GM23248 (cell line): ENCODE measurements at regions not wholly inside any gene's neighbourhood (a gene's known extent, or its start where the extent isn't known, plus 50 kb on each side); places are given as distances from the start of the nearest gene placed in this dataset.
A peak's percentile ranks its signal among the peaks of the same experiment; 100 is the strongest.

Source experiments
- DNase-seq: peaks from one replicate; pipeline ENCODE4 v3.0.0-alpha.2; 2015
- H2AFZ ChIP-seq: fragments of 200-600 bp; sonication (generic); 2 replicates; pipeline ENCODE4 v1.6.1; 2016; ENCODE audit warnings: antibody characterized with exemption
- H3F3A ChIP-seq: fragments of 200-600 bp; sonication (generic); 2 replicates; pipeline ENCODE4 v1.6.1; 2016; ENCODE audit warnings: mild to moderate bottlenecking, antibody characterized with exemption, mixed run types; ENCODE audit not compliant: insufficient read depth
- H3K27ac ChIP-seq: fragments of 200-600 bp; sonication (generic); 2 replicates; pipeline ENCODE4 v1.5.1; 2016; ENCODE audit warnings: mild to moderate bottlenecking
- H3K27me3 ChIP-seq: fragments of 200-600 bp; sonication (generic); replicated peaks from 2 replicates; pipeline ENCODE4 v1.6.1; 2016; ENCODE audit warnings: mild to moderate bottlenecking; ENCODE audit not compliant: insufficient read depth
- H3K36me3 ChIP-seq: fragments of 200-600 bp; sonication (generic); 2 replicates; pipeline ENCODE4 v1.6.1; 2016; ENCODE audit warnings: low read depth, mild to moderate bottlenecking
- H3K4me1 ChIP-seq: fragments of 200-600 bp; sonication (generic); 2 replicates; pipeline ENCODE4 v1.6.1; 2016; ENCODE audit warnings: mild to moderate bottlenecking; ENCODE audit not compliant: insufficient read depth
- H3K4me2 ChIP-seq: fragments of 200-600 bp; sonication (generic); one replicate; pipeline ENCODE4 v1.6.1; 2016; ENCODE audit warnings: mild to moderate bottlenecking; ENCODE audit not compliant: unreplicated experiment
- H3K4me3 ChIP-seq: fragments of 200-600 bp; sonication (generic); 2 replicates; pipeline ENCODE4 v1.5.1; 2016; ENCODE audit warnings: mild to moderate bottlenecking
- H3K79me2 ChIP-seq: fragments of 200-600 bp; sonication (generic); 2 replicates; pipeline ENCODE4 v1.6.1; 2016; ENCODE audit warnings: mild to moderate bottlenecking; ENCODE audit not compliant: insufficient read depth
- H3K9ac ChIP-seq: fragments of 200-600 bp; sonication (generic); 2 replicates; pipeline ENCODE4 v1.6.1; 2016; ENCODE audit warnings: mild to moderate bottlenecking
- H3K9me2 ChIP-seq: fragments of 200-600 bp; sonication (generic); 2 replicates; pipeline ENCODE4 v1.6.1; 2016; ENCODE audit warnings: mixed run types, mild to moderate bottlenecking, moderate library complexity; ENCODE audit not compliant: insufficient read depth
- H3K9me3 ChIP-seq: fragments of 200-600 bp; sonication (generic); one replicate; pipeline ENCODE4 v1.6.1; 2017; ENCODE audit warnings: low read depth
- H4K20me1 ChIP-seq: fragments of 200-600 bp; sonication (generic); 2 replicates; pipeline ENCODE4 v1.6.0; 2016; ENCODE audit not compliant: insufficient read depth
- EZH2 ChIP-seq: fragments of 200-600 bp; sonication (generic); IDR thresholded peaks from 2 replicates; pipeline ENCODE4 v1.6.1; 2018; ENCODE audit warnings: antibody characterized with exemption, mild to moderate bottlenecking; ENCODE audit not compliant: insufficient read depth, poor library complexity, severe bottlenecking
- EZH2phosphoT487 ChIP-seq: fragments of 200-600 bp; sonication (generic); IDR thresholded peaks from 2 replicates; pipeline ENCODE4 v1.6.1; 2018; ENCODE audit warnings: antibody characterized with exemption, moderate library complexity, mild to moderate bottlenecking, low read depth; ENCODE audit not compliant: insufficient read depth
- WGBS, 2 experiments: methylation state at CpG; one replicate each; pipeline ENCODE4 v1.1.6; 2015 to 2017; ENCODE audit warnings: low lambda C conversion rate in 2 of 2, low coverage in 1 of 2; ENCODE audit errors: missing lambda C conversion rate in 2 of 2; 5-methylcytosine and 5-hydroxymethylcytosine counted together
- in situ Hi-C: fragments of 300-500 bp; cut with MboI; formaldehyde crosslinking; loops from 2 replicates; pipeline ENCODE4 v1.15.0; 2020

- WGBS, 2 experiments = 0 to 5% methylated on average over 2 of the region's 2 CpGs
- in situ Hi-C loops = loop anchor here (10.0 kb wide), 1 partner anchor 230 kb away; no protein-coding TSS in a partner anchor
Observed at GRCh38 chrX:30504309-30504708, 73.3 kb downstream of the TASL start.

DNA sequence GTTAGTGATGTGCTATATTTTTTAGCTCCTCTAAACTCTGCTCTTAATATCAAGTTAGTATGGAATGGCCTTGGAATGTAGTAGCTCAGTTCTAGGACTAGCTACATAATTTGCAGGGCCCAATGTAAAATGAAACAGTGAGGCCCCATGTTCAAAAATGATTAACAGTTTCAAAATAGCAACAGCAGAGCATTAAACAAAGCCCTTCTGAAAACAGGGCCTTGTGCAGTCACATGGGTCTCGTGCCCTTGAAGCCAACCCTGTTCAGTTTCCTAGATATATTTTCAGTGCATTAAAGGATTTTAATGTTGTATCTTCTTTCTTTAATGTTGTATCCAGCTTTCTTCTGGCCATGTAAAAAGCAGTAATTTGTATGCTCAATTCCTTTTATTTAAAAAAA is 82.1 kb downstream of the TASL start:
- Histone ChIP-seq H3K9me2 (no peaks in the 10 kb centered on the region), H2AFZ (no peak overlapping the region), H3K4me1 (no peaks in the 10 kb centered on the region), H3K9ac (no peak overlapping the region), H3K27me3 (no peaks in the 10 kb centered on the region), H3K9me3 (no peaks in the 10 kb centered on the region), H3F3A (no peaks in the 10 kb centered on the region), H3K4me3 (no peak overlapping the region), H3K36me3 (no peaks in the 10 kb centered on the region), H4K20me1 (no peaks in the 10 kb centered on the region), H3K79me2 (no peaks in the 10 kb centered on the region), H3K4me2 (no peak overlapping the region), H3K27ac (no peak overlapping the region)
- 80 to 86% methylated on average over 1 of the region's 1 CpG for WGBS, 2 experiments
- in situ Hi-C loops = no loop called here
- no peak for DNase-seq
- no peak for TF ChIP-seq EZH2phosphoT487
- TF ChIP-seq EZH2 = no peak

More at GRCh38 chrX:30504309-30504708, 73.3 kb downstream of the TASL start:
- H3F3A ChIP-seq = no peaks in the 10 kb centered on the region
- no peaks in the 10 kb centered on the region for H3K4me1 ChIP-seq
- H3K27me3 ChIP-seq = no peaks in the 10 kb centered on the region
- no peaks in the 10 kb centered on the region for H4K20me1 ChIP-seq
- no peaks in the 10 kb centered on the region for H3K9me3 ChIP-seq
- no peak overlapping the region for H3K4me2 ChIP-seq
- peak; percentile 38 for DNase-seq
- no peak overlapping the region for H3K4me3 ChIP-seq
- no peaks in the 10 kb centered on the region for H3K79me2 ChIP-seq
- no peak overlapping the region for H2AFZ ChIP-seq
- no peaks in the 10 kb centered on the region for H3K36me3 ChIP-seq
- H3K27ac ChIP-seq = no peak overlapping the region
- H3K9me2 ChIP-seq = no peaks in the 10 kb centered on the region
- TF ChIP-seq EZH2phosphoT487 = no peak
- TF ChIP-seq EZH2 = no peak
- H3K9ac ChIP-seq = no peak overlapping the region

DNA sequence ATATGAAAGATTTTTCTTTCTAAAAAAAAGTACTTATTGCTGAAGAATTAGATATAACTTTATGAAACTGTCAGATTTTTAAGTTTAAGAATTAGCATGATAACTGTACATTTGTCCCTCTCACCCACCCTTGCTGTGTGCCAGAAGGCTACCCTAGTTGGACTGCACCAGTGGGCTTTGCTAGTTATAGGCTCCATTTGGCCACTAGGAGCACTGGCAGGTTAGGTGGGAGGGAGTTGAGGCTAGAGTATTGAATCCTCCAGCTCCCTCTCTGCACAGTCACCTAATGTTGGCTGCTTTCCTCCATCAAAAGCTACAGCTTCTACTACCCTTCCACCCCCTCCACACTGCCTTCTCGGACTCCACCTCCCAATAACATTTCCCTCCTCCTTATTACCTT is 84.2 kb downstream of the TASL start:
- no peak overlapping the region for H3K4me3 ChIP-seq
- H3K79me2 ChIP-seq = no peaks in the 10 kb centered on the region
- no peaks in the 10 kb centered on the region for H3K9me3 ChIP-seq
- no peaks in the 10 kb centered on the region for H3K27me3 ChIP-seq
- no peak overlapping the region for H3K27ac ChIP-seq
- no peaks in the 10 kb centered on the region for H3K36me3 ChIP-seq
- no peak overlapping the region for H3K4me2 ChIP-seq
- TF ChIP-seq EZH2 (no peak), EZH2phosphoT487 (no peak)
- in situ Hi-C loops = no loop called here
- no peaks in the 10 kb centered on the region for H3K9me2 ChIP-seq
- no peak for DNase-seq
- no peaks in the 10 kb centered on the region for H4K20me1 ChIP-seq
- H3K4me1 ChIP-seq = no peaks in the 10 kb centered on the region
- H3F3A ChIP-seq = no peaks in the 10 kb centered on the region
- H3K9ac ChIP-seq = no peak overlapping the region
- WGBS, 2 experiments = 64 to 94% methylated on average over 1 of the region's 1 CpG
- no peak overlapping the region for H2AFZ ChIP-seq

- H3K4me3 ChIP-seq = no peak overlapping the region
- DNase-seq = peak; percentile 1
- no peaks in the 10 kb centered on the region for H3K36me3 ChIP-seq
- no peaks in the 10 kb centered on the region for H3K79me2 ChIP-seq
- H3K9ac ChIP-seq = no peak overlapping the region
- no peak overlapping the region for H2AFZ ChIP-seq
- H3K4me2 ChIP-seq = no peak overlapping the region
- in situ Hi-C loops = no loop called here
- WGBS, 2 experiments = 88 to 100% methylated on average over 2 of the region's 2 CpGs
- TF ChIP-seq EZH2phosphoT487 = no peak
- no peak for TF ChIP-seq EZH2
- no peaks in the 10 kb centered on the region for H4K20me1 ChIP-seq
- H3K27me3 ChIP-seq = no peaks in the 10 kb centered on the region
- no peaks in the 10 kb centered on the region for H3K9me3 ChIP-seq
- H3K4me1 ChIP-seq = no peaks in the 10 kb centered on the region
- H3F3A ChIP-seq = no peaks in the 10 kb centered on the region
- H3K27ac ChIP-seq = no peak overlapping the region
- H3K9me2 ChIP-seq = no peaks in the 10 kb centered on the region
Observed at GRCh38 chrX:30489323-30489722, 88.2 kb downstream of the TASL start.

GRCh38 chrX:30488092-30488491 is 89.5 kb downstream of the TASL start:
- no peak overlapping the region for H2AFZ ChIP-seq
- peak; percentile 41 for DNase-seq
- no peak overlapping the region for H3K9ac ChIP-seq
- H3K36me3 ChIP-seq = no peaks in the 10 kb centered on the region
- H4K20me1 ChIP-seq = no peaks in the 10 kb centered on the region
- TF ChIP-seq EZH2phosphoT487 (no peak), EZH2 (no peak)
- no peaks in the 10 kb centered on the region for H3K79me2 ChIP-seq
- H3K9me3 ChIP-seq = no peaks in the 10 kb centered on the region
- H3K4me2 ChIP-seq = no peak overlapping the region
- no peak overlapping the region for H3K4me3 ChIP-seq
- no peaks in the 10 kb centered on the region for H3K4me1 ChIP-seq
- in situ Hi-C loops = no loop called here
- no peaks in the 10 kb centered on the region for H3K9me2 ChIP-seq
- H3F3A ChIP-seq = no peaks in the 10 kb centered on the region
- no peak overlapping the region for H3K27ac ChIP-seq
- 31 to 38% methylated on average over 3 of the region's 3 CpGs for WGBS, 2 experiments
- H3K27me3 ChIP-seq = no peaks in the 10 kb centered on the region
